CD4-positive, alpha-beta T cell treated with Interleukin-6 for 4 hours (primary cell): ENCODE measurements at regions not wholly inside any gene's neighbourhood (a gene's known extent, or its start where the extent isn't known, plus 50 kb on each side); places are given as distances from the start of the nearest gene placed in this dataset.
"Not testable (repeated sequence)": the region's sequence is repeated elsewhere in the genome, so short reads cannot be mapped to it uniquely, and the experiment has no call there.

Experiments used
- DNase-seq: peaks from one replicate; pipeline ENCODE4 v3.0.0-alpha.2; 2020; ENCODE audit warnings: mixed read lengths

GRCh38 chr2:212858496-212858895 lies 292.9 kb downstream of the IKZF2 start:
- DNase-seq: no peak

GRCh38 chr2:212854771-212855170 lies 296.6 kb downstream of the IKZF2 start:
- no peak for DNase-seq

GRCh38 chr2:212854116-212854515 lies 297.3 kb downstream of the IKZF2 start:
- no peak for DNase-seq

GRCh38 chr2:212845941-212846340 lies 305.5 kb downstream of the IKZF2 start:
- DNase-seq: no peak

GRCh38 chr2:212843409-212844199 lies 305.0 kb upstream of the ERBB4 start:
- DNase-seq: no peak

- DNase-seq: no peak
Observed at GRCh38 chr2:212842544-212843185, 304.1 kb upstream of the ERBB4 start.

GRCh38 chr2:212841460-212841859 lies 302.9 kb upstream of the ERBB4 start:
- DNase-seq: no peak

GRCh38 chr2:212832211-212833195 lies 293.9 kb upstream of the ERBB4 start:
- no peak for DNase-seq

GRCh38 chr2:212831671-212832199 lies 293.1 kb upstream of the ERBB4 start:
- DNase-seq: no peak

GRCh38 chr2:212816267-212816666 lies 277.7 kb upstream of the ERBB4 start:
- no peak for DNase-seq

- no peak for DNase-seq
Observed at GRCh38 chr2:212815453-212815852, 276.9 kb upstream of the ERBB4 start.

GRCh38 chr2:212814941-212815340 lies 276.3 kb upstream of the ERBB4 start:
- no peak for DNase-seq

GRCh38 chr2:212811921-212812320 lies 273.3 kb upstream of the ERBB4 start:
- no peak for DNase-seq

- DNase-seq: no peak
Observed at GRCh38 chr2:212811036-212811805, 272.6 kb upstream of the ERBB4 start.

GRCh38 chr2:212797484-212798205 lies 259.0 kb upstream of the ERBB4 start:
- no peak for DNase-seq

- DNase-seq: no peak
Observed at GRCh38 chr2:212794471-212794870, 255.9 kb upstream of the ERBB4 start.

GRCh38 chr2:212791569-212791968 lies 253.0 kb upstream of the ERBB4 start:
- DNase-seq: no peak

- not testable (repeated sequence) for DNase-seq
Observed at GRCh38 chr2:212786088-212786487, 247.5 kb upstream of the ERBB4 start.

- no peak for DNase-seq
Observed at GRCh38 chr2:212777020-212777491, 238.5 kb upstream of the ERBB4 start.

- DNase-seq: no peak
Observed at GRCh38 chr2:212773808-212774339, 235.3 kb upstream of the ERBB4 start.

GRCh38 chr2:212770240-212770639 lies 231.6 kb upstream of the ERBB4 start:
- DNase-seq: no peak
